ENCODE measurements at regions not wholly inside any gene's neighbourhood (a gene's known extent, or its start where the extent isn't known, plus 50 kb on each side); places are given as distances from the start of the nearest gene placed in this dataset.

DNA sequence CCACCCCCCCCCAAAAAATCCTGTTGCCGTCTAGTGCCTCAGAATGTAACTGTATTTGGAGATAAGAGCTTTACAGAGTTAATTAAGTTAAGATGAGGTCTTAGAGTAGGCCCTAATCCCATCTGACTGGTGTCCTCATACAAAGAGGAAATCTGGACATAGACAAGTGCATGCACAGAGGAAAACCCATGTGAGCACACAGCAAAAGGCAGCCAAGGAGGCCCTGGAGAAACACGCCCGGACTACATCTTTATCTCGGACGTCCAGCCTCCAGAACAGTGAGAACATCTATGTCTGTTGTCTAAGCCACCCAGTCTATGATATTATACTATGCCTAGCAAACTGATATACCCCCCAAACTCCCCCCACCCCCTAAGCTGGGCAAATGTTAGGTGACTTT lies 193.8 kb downstream of the KATNAL1 start:
- TF ChIP-seq RAD21 (IDR thresholded peaks at IDR 0.05) (no peak), CTCF (IDR thresholded peaks at IDR 0.05; ENCODE audit: low read depth, low read length, missing input control) (no peak), YY1 (IDR thresholded peaks at IDR 0.05) (no peak), GABPA (IDR thresholded peaks at IDR 0.05 in 1 of 2, conservative IDR thresholded peaks at IDR 0.05 in 1 of 2) (no peak), JUND (IDR thresholded peaks at IDR 0.05) (no peak), EGR1 (IDR thresholded peaks at IDR 0.05; ENCODE audit: low read depth in 2 of 2) (no peak), HNF4A (conservative IDR thresholded peaks at IDR 0.05) (no peak), REST (IDR thresholded peaks at IDR 0.05) (no peak), SP1 (IDR thresholded peaks at IDR 0.05) (no peak), MAX (IDR thresholded peaks at IDR 0.05) (no peak), HNF4G (IDR thresholded peaks at IDR 0.05) (no peak)
- TF ChIP-seq, protein P1, sequence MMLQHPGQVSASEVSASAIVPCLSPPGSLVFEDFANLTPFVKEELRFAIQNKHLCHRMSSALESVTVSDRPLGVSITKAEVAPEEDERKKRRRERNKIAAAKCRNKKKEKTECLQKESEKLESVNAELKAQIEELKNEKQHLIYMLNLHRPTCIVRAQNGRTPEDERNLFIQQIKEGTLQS (IDR thresholded peaks at IDR 0.05) = no peak

Data from liver (tissue), 3 donors.